Panc1 (cell line): ENCODE measurements at regions not wholly inside any gene's neighbourhood (a gene's known extent, or its start where the extent isn't known, plus 50 kb on each side); places are given as distances from the start of the nearest gene placed in this dataset.

Source experiments
- ATAC-seq: fragments of 200-7000 bp; cut with Tn5 transposase; 2 replicates; pipeline ENCODE4 v1.9.1; 2020; ENCODE audit warnings: mild to moderate bottlenecking, moderate library complexity
- BruUV-seq: library from RNA; stranded (reverse); fragments of 400-500 nt; replicated peaks from 2 replicates; lab custom pipeline; 2021; lab: Mats Ljungman, UMichigan
- CTCF ChIA-PET: fragments of 300-600 bp; sonication (Branson Sonifier 250); formaldehyde crosslinking; loops from one replicate; lab custom pipeline; 2022; ENCODE audit warnings: antibody characterized with exemption; lab: Charles Lee
- POLR2A ChIA-PET: fragments of 300-600 bp; sonication (Branson Sonifier 250); formaldehyde crosslinking; loops from one replicate; lab custom pipeline; 2022; ENCODE audit warnings: antibody characterized with exemption; lab: Charles Lee
- DNase-seq: peaks from one replicate; pipeline ENCODE4 v3.0.0-alpha.2; 2010; ENCODE audit warnings: low read depth, low spot score
- H3K27ac ChIP-seq: 2 replicates; pipeline ENCODE4 v1.5.1; 2011; ENCODE audit warnings: mild to moderate bottlenecking, low read length, inconsistent platforms
- H3K27me3 ChIP-seq: fragments of 200-500 bp; sonication (Bioruptor generic); 2 replicates; pipeline ENCODE4 v1.6.0; 2014; ENCODE audit warnings: low read length, inconsistent platforms; ENCODE audit not compliant: control insufficient read depth, insufficient read depth
- H3K36me3 ChIP-seq: fragments of 200-500 bp; sonication (Bioruptor generic); 2 replicates; pipeline ENCODE4 v1.5.1; 2014; ENCODE audit warnings: inconsistent platforms, mild to moderate bottlenecking, low read length, moderate library complexity; ENCODE audit not compliant: control insufficient read depth, insufficient read depth
- H3K4me1 ChIP-seq: 2 replicates; pipeline ENCODE4 v1.5.1; 2011; ENCODE audit warnings: inconsistent platforms, mild to moderate bottlenecking, low read length, moderate library complexity; ENCODE audit not compliant: control insufficient read depth, insufficient read depth
- H3K4me3 ChIP-seq, 2 experiments: 2 replicates each; pipeline ENCODE4 v1.5.1; 2011 to 2012; ENCODE audit warnings: low read depth in 2 of 2, low read length in 2 of 2, mild to moderate bottlenecking in 2 of 2, inconsistent platforms in 1 of 2, moderate library complexity in 1 of 2
- H3K9me3 ChIP-seq: fragments of 200-500 bp; sonication (Bioruptor generic); 2 replicates; pipeline ENCODE4 v1.5.1; 2014; ENCODE audit warnings: low read depth, mild to moderate bottlenecking, inconsistent platforms, low read length, moderate library complexity; ENCODE audit not compliant: control insufficient read depth, insufficient read depth
- CTCF ChIP-seq: fragments of 450-650 bp; IDR thresholded peaks from 2 replicates; pipeline ENCODE4 v1.5.1; 2017; ENCODE audit warnings: mild to moderate bottlenecking
- POLR2AphosphoS5 ChIP-seq: IDR thresholded peaks from 2 replicates; pipeline ENCODE4 v1.6.1; 2012; ENCODE audit warnings: mild to moderate bottlenecking, low read depth, low read length, moderate library complexity
- REST ChIP-seq, 2 experiments: IDR thresholded peaks; 2 replicates each; pipeline ENCODE4 v1.6.1; 2011 to 2012; ENCODE audit warnings: low read depth in 2 of 2, control low read depth in 1 of 2, low read length in 1 of 2, mild to moderate bottlenecking in 1 of 2, moderate library complexity in 1 of 2; ENCODE audit not compliant: insufficient read depth in 1 of 2
- SIN3A ChIP-seq: IDR thresholded peaks from 2 replicates; pipeline ENCODE4 v1.6.1; 2012; ENCODE audit warnings: low read depth, mild to moderate bottlenecking, low read length, moderate library complexity, borderline replicate concordance; ENCODE audit not compliant: insufficient read depth
- TCF7L2 ChIP-seq: IDR thresholded peaks from 2 replicates; pipeline ENCODE4 v1.6.1; 2011; ENCODE audit warnings: mild to moderate bottlenecking, low read depth, low read length, inconsistent platforms
- in situ Hi-C: cut with HindIII; loops from 2 replicates; pipeline ENCODE4 v1.10.0; 2016; ENCODE audit warnings: low sequenced_read_pairs, low pct_unique_long_range_greater_than_20kb
- intact Hi-C: fragments of 100-400 bp; cut with micrococcal nuclease; formaldehyde crosslinking; loops from one replicate; pipeline ENCODE4 v1.10.0; 2022; ENCODE audit not compliant: unreplicated experiment

- ChIA-PET CTCF (no interaction called here), POLR2A (no interaction called here)
- no peak for DNase-seq
- no TSS peak for BruUV-seq
- intact Hi-C loops, result no loop called here
- in situ Hi-C loops, result no loop called here
- Histone ChIP-seq H3K27me3 (peaks cover 12% of the 10 kb centered on the region), H3K9me3 (no peaks in the 10 kb centered on the region), H3K4me3 (no peak overlapping the region), H3K4me1 (no peaks in the 10 kb centered on the region), H3K27ac (no peak overlapping the region), H3K36me3 (no peaks in the 10 kb centered on the region)
- no peak for TF ChIP-seq POLR2AphosphoS5
- no peak; the same call in 1 of the 2 replicates for ATAC-seq
Observed at GRCh38 chr17:77636835-77637817, 321.4 kb upstream of the TNRC6C start.

- intact Hi-C loops, result no loop called here
- POLR2A ChIA-PET, result no interaction called here
- CTCF ChIA-PET, result no interaction called here
- no peaks in the 10 kb centered on the region for H3K9me3 ChIP-seq
- H3K27me3 ChIP-seq, result peaks cover 14% of the 10 kb centered on the region
- no peak overlapping the region for H3K27ac ChIP-seq
- no peak; the same call in 1 of the 2 replicates for ATAC-seq
- H3K4me3 ChIP-seq, result no peak overlapping the region
- no TSS peak for BruUV-seq
- DNase-seq, result no peak
- no peaks in the 10 kb centered on the region for H3K4me1 ChIP-seq
- in situ Hi-C loops, result no loop called here
- no peaks in the 10 kb centered on the region for H3K36me3 ChIP-seq
- TF ChIP-seq CTCF, result no peak
- no peak for TF ChIP-seq SIN3A
- TF ChIP-seq POLR2AphosphoS5, result no peak
- no peak for TF ChIP-seq TCF7L2
- no peak for TF ChIP-seq REST (IDR thresholded peaks at IDR 0.05; ENCODE audit: insufficient read depth in 1 of 2, low read depth in 2 of 2, low read length in 1 of 2)
Observed at GRCh38 chr17:77637818-77638575, 320.5 kb upstream of the TNRC6C start.
